Hepatocyte (in vitro differentiated cells): ENCODE measurements at regions not wholly inside any gene's neighbourhood (a gene's known extent, or its start where the extent isn't known, plus 50 kb on each side); places are given as distances from the start of the nearest gene placed in this dataset.

Experiments used
- DNase-seq: peaks from one replicate; pipeline ENCODE4 v3.0.0-alpha.2; 2016; ENCODE audit warnings: low spot score
- H2AFZ ChIP-seq: fragments of 200-600 bp; sonication (generic); 2 replicates; pipeline ENCODE4 v1.6.0; 2016; ENCODE audit warnings: antibody characterized with exemption, mild to moderate bottlenecking
- H3K27ac ChIP-seq: fragments of 200-600 bp; sonication (generic); 2 replicates; pipeline ENCODE4 v1.5.1; 2016; ENCODE audit warnings: mild to moderate bottlenecking
- H3K27me3 ChIP-seq: fragments of 200-600 bp; sonication (generic); 2 replicates; pipeline ENCODE4 v1.6.1; 2016
- H3K36me3 ChIP-seq: fragments of 200-600 bp; sonication (generic); replicated peaks from 2 replicates; pipeline ENCODE4 v1.5.1; 2016; ENCODE audit warnings: low read depth; ENCODE audit not compliant: insufficient read depth
- H3K4me1 ChIP-seq: fragments of 200-600 bp; sonication (generic); 2 replicates; pipeline ENCODE4 v1.5.1; 2016; ENCODE audit warnings: mild to moderate bottlenecking, moderate library complexity; ENCODE audit not compliant: insufficient read depth
- H3K4me2 ChIP-seq: fragments of 200-600 bp; sonication (generic); 2 replicates; pipeline ENCODE4 v1.6.0; 2016
- H3K4me3 ChIP-seq: fragments of 200-600 bp; sonication (generic); 2 replicates; pipeline ENCODE4 v1.5.1; 2016; ENCODE audit warnings: mild to moderate bottlenecking
- H3K79me2 ChIP-seq: fragments of 200-600 bp; sonication (generic); 2 replicates; pipeline ENCODE4 v1.6.0; 2017; ENCODE audit warnings: mild to moderate bottlenecking
- H3K9me2 ChIP-seq: fragments of 200-600 bp; sonication (generic); replicated peaks from 2 replicates; pipeline ENCODE4 v1.6.0; 2017; ENCODE audit warnings: mild to moderate bottlenecking; ENCODE audit not compliant: insufficient read depth
- H3K9me3 ChIP-seq: fragments of 200-600 bp; sonication (generic); 2 replicates; pipeline ENCODE4 v1.5.1; 2016; ENCODE audit warnings: low read depth, mild to moderate bottlenecking
- H4K20me1 ChIP-seq: fragments of 200-600 bp; sonication (generic); 2 replicates; pipeline ENCODE4 v1.6.0; 2016; ENCODE audit warnings: mild to moderate bottlenecking; ENCODE audit not compliant: insufficient read depth, poor library complexity, severe bottlenecking
- EZH2 ChIP-seq: fragments of 200-600 bp; sonication (generic); IDR thresholded peaks from 2 replicates; pipeline ENCODE4 v1.6.1; 2016; ENCODE audit warnings: antibody characterized with exemption, mild to moderate bottlenecking, borderline replicate concordance
- EZH2phosphoT487 ChIP-seq: fragments of 200-600 bp; sonication (generic); IDR thresholded peaks from one replicate; pipeline ENCODE4 v1.6.1; 2018; ENCODE audit warnings: antibody characterized with exemption, mild to moderate bottlenecking, low read depth, moderate library complexity; ENCODE audit not compliant: unreplicated experiment, severe bottlenecking
- WGBS: methylation state at CpG from one replicate; pipeline ENCODE4 v1.1.6; 2016; ENCODE audit warnings: low lambda C conversion rate; ENCODE audit errors: missing lambda C conversion rate; 5-methylcytosine and 5-hydroxymethylcytosine counted together
- TF ChIP-seq, protein P1 (sequence below): fragments of 200-600 bp; sonication (generic); IDR thresholded peaks from 2 replicates; pipeline ENCODE4 v1.5.1; 2016; ENCODE audit warnings: antibody characterized with exemption, mild to moderate bottlenecking; ENCODE audit not compliant: poor library complexity

DNA sequence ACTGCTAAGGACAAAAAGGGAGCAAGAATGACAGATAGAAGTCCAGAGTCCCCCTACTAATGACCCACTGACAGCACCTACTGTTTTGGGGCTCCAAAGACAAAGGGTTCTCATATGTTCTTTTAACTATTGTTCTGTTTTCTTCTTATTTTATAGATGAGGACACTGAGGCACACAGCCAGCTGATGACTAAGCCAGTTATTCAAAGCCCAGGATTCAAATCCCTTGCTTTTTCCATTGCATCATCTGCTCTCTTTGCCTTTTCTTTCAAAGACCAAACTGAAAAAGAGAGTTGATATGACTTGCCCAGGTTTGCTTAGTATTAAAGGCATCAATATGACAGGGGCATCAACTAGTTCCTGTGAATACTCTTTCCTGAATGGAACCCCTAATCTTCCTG lies 299.8 kb downstream of the LRATD1 start:
- H3K9me2 ChIP-seq, result no peaks in the 10 kb centered on the region
- H3K4me1 ChIP-seq, result no peaks in the 10 kb centered on the region
- H3K9me3 ChIP-seq, result no peaks in the 10 kb centered on the region
- H3K27ac ChIP-seq, result no peak overlapping the region
- no peak for DNase-seq
- no peaks in the 10 kb centered on the region for H3K79me2 ChIP-seq
- no peaks in the 10 kb centered on the region for H3K36me3 ChIP-seq
- no peaks in the 10 kb centered on the region for H3K27me3 ChIP-seq
- H4K20me1 ChIP-seq, result no peaks in the 10 kb centered on the region
- no peak overlapping the region for H3K4me2 ChIP-seq
- TF ChIP-seq EZH2 (no peak), EZH2phosphoT487 (no peak)
- TF ChIP-seq, protein P1, sequence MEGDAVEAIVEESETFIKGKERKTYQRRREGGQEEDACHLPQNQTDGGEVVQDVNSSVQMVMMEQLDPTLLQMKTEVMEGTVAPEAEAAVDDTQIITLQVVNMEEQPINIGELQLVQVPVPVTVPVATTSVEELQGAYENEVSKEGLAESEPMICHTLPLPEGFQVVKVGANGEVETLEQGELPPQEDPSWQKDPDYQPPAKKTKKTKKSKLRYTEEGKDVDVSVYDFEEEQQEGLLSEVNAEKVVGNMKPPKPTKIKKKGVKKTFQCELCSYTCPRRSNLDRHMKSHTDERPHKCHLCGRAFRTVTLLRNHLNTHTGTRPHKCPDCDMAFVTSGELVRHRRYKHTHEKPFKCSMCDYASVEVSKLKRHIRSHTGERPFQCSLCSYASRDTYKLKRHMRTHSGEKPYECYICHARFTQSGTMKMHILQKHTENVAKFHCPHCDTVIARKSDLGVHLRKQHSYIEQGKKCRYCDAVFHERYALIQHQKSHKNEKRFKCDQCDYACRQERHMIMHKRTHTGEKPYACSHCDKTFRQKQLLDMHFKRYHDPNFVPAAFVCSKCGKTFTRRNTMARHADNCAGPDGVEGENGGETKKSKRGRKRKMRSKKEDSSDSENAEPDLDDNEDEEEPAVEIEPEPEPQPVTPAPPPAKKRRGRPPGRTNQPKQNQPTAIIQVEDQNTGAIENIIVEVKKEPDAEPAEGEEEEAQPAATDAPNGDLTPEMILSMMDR, result no peak
- no peak overlapping the region for H3K4me3 ChIP-seq
- H2AFZ ChIP-seq, result no peak overlapping the region

DNA sequence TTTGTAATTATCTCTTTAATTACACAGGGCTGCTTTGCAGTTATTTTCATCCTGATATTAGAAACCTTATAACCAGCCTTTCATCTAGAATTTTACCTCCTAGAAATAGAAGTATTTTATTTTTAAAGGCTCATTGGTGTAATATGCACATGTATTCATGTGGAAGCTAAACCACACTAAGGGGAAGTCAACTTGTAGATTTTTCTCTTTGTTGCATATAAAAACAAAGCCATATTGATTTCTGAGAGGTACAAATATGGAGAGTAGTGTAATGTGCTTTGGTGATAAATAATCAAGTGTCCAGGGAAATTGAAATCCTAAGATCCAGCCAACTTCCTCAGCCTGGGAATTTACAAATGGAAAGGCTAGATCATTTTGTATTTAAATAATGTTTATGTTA lies 301.2 kb downstream of the LRATD1 start:
- no peaks in the 10 kb centered on the region for H4K20me1 ChIP-seq
- no peak overlapping the region for H3K27ac ChIP-seq
- no peaks in the 10 kb centered on the region for H3K9me2 ChIP-seq
- TF ChIP-seq, protein P1, result no peak
- no peak for TF ChIP-seq EZH2phosphoT487
- TF ChIP-seq EZH2, result no peak
- H3K4me3 ChIP-seq, result no peak overlapping the region
- no peaks in the 10 kb centered on the region for H3K4me1 ChIP-seq
- H3K36me3 ChIP-seq, result no peaks in the 10 kb centered on the region
- no peaks in the 10 kb centered on the region for H3K27me3 ChIP-seq
- DNase-seq, result no peak
- no peaks in the 10 kb centered on the region for H3K9me3 ChIP-seq
- no peak overlapping the region for H3K4me2 ChIP-seq
- no peak overlapping the region for H2AFZ ChIP-seq
- no peaks in the 10 kb centered on the region for H3K79me2 ChIP-seq

DNA sequence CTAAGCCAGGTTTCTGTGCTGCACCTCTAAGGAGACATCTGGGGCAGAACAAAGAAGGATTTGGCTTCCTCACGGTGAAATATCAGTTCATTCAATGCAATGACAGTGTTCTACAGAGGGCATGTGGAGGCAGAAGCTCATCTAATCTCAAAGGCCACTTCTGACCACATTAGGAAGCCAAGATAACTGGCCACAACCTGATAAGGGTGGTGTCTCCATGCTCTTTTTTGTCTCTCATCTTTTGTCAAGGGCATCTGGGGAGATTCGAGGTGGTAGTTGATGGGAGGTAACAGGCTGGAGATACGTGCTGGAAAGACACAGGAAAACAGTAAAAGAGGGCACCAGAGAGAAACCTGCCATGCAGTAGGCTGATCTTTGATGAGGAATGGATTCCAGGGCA lies 303.9 kb downstream of the LRATD1 start:
- H2AFZ ChIP-seq, result no peak overlapping the region
- no peaks in the 10 kb centered on the region for H3K9me2 ChIP-seq
- no peaks in the 10 kb centered on the region for H3K27me3 ChIP-seq
- H3K79me2 ChIP-seq, result no peaks in the 10 kb centered on the region
- DNase-seq, result no peak
- H3K4me3 ChIP-seq, result no peak overlapping the region
- H3K9me3 ChIP-seq, result no peaks in the 10 kb centered on the region
- H3K36me3 ChIP-seq, result no peaks in the 10 kb centered on the region
- WGBS, result 52% methylated on average over 3 of the region's 3 CpGs
- TF ChIP-seq EZH2 (no peak), EZH2phosphoT487 (no peak)
- TF ChIP-seq, protein P1, result no peak
- no peaks in the 10 kb centered on the region for H4K20me1 ChIP-seq
- H3K27ac ChIP-seq, result no peak overlapping the region
- no peak overlapping the region for H3K4me2 ChIP-seq
- H3K4me1 ChIP-seq, result no peaks in the 10 kb centered on the region

DNA sequence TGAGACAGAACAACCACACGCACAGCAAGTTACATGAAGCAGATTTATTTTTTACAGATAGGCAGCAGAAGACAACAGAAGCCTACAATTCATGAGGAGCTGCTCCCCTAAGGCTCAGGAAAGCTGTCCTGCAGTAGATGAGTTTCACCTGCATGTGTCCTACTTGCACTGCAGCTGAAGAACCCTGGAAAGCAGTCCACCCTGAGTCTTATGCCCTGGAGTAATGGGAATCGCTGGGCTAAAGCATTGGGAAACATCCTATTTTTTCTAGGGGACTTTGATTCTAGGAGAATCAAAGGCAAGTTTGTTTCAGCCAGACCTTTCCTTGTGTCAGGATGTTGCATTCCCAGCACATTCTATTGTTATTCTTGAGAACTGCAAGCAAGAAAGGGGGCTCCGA lies 304.8 kb downstream of the LRATD1 start:
- TF ChIP-seq EZH2phosphoT487, result no peak
- no peak for TF ChIP-seq EZH2
- TF ChIP-seq, protein P1, result no peak
- no peak for DNase-seq
- Histone ChIP-seq H3K27ac (no peak overlapping the region), H3K79me2 (no peaks in the 10 kb centered on the region), H3K27me3 (no peaks in the 10 kb centered on the region), H4K20me1 (no peaks in the 10 kb centered on the region), H3K9me3 (no peaks in the 10 kb centered on the region), H3K9me2 (no peaks in the 10 kb centered on the region), H3K4me2 (no peak overlapping the region), H2AFZ (no peak overlapping the region), H3K36me3 (no peaks in the 10 kb centered on the region), H3K4me1 (no peaks in the 10 kb centered on the region), H3K4me3 (no peak overlapping the region)
- WGBS, result 85% methylated on average over 3 of the region's 3 CpGs
